ENCODE measurements at regions not wholly inside any gene's neighbourhood (a gene's known extent, or its start where the extent isn't known, plus 50 kb on each side); places are given as distances from the start of the nearest gene placed in this dataset.

- H3K9me3 Mint-ChIP-seq: peaks cover 2 to 3% of the 10 kb centered on the region in 2 experiments; a peak in 3 of 5 replicates
- Histone ChIP-seq H3T11ph (ENCODE audit: low read length) (no peak overlapping the region), H2AK5ac (ENCODE audit: insufficient read length, low read length) (no peak overlapping the region), H4K20me1 (ENCODE audit: control insufficient read depth, insufficient read depth, insufficient read length) (no peaks in the 10 kb centered on the region), H3K23ac (ENCODE audit: insufficient read length, low read depth, low read length) (no peak overlapping the region), H3K9me3 (ENCODE audit: control insufficient read depth, low read depth, low read length) (no peaks in the 10 kb centered on the region), H4K5ac (ENCODE audit: insufficient read length, low read depth, low read length) (no peak overlapping the region), H4K91ac (ENCODE audit: insufficient read length, low read depth, low read length) (no peak overlapping the region), H3K4me2 (ENCODE audit: insufficient read depth, insufficient read length, low read length) (no peak overlapping the region), H2BK120ac (ENCODE audit: low read depth, low read length, poor library complexity, severe bottlenecking) (no peak overlapping the region), H2BK20ac (ENCODE audit: low read depth, low read length, poor library complexity, severe bottlenecking) (no peak overlapping the region), H4K8ac (replicated peaks; ENCODE audit: insufficient read length, low read depth, low read length) (no peak overlapping the region), H3K4me1 (ENCODE audit: insufficient read depth, low read length) (no peaks in the 10 kb centered on the region; the same call in 1 of the 2 replicates), H3K18ac (ENCODE audit: insufficient read length, low read depth, low read length) (no peak overlapping the region), H3K27me3 (ENCODE audit: insufficient read depth, low read length) (no peaks in the 10 kb centered on the region), H3K14ac (ENCODE audit: insufficient read depth, low read length) (no peak overlapping the region), H3K56ac (ENCODE audit: insufficient read length, low read depth, low read length) (no peak overlapping the region), H2AFZ (ENCODE audit: low read length) (no peak overlapping the region), H2BK5ac (ENCODE audit: insufficient read length, low read length) (no peak overlapping the region), H3K79me2 (ENCODE audit: insufficient read depth, low read length) (no peaks in the 10 kb centered on the region), H3K23me2 (ENCODE audit: insufficient read length, low read depth, low read length, poor library complexity, severe bottlenecking) (no peaks in the 10 kb centered on the region), H3K4ac (ENCODE audit: low read depth, low read length) (no peak overlapping the region), H3K27ac (ENCODE audit: insufficient read length, low read depth, low read length) (no peak overlapping the region), H2BK15ac (ENCODE audit: low read depth, low read length) (no peak overlapping the region), H3K9ac (ENCODE audit: extremely low read depth, insufficient read length, low read length) (no peak overlapping the region), H2BK12ac (ENCODE audit: insufficient read length, low read depth, low read length) (no peak overlapping the region), H3K79me1 (ENCODE audit: insufficient read depth, low read depth, low read length, poor library complexity, severe bottlenecking) (no peaks in the 10 kb centered on the region)
- H3K4me1 Mint-ChIP-seq: peaks cover 14% of the 10 kb centered on the region in 2 experiments
- no CpG with 5 or more reads among the region's 2 CpGs for WGBS (ENCODE audit: extremely low coverage, insufficient read length, low lambda C conversion rate)
- H3K27me3 Mint-ChIP-seq (ENCODE audit: low read depth): no peaks in the 10 kb centered on the region
- TF ChIP-seq CTCF (conservative IDR thresholded peaks at IDR 0.05): no peak
- H3K4me3 Mint-ChIP-seq: no peak overlapping the region
- H3K27ac Mint-ChIP-seq: peak overlapping the region in 1 of 3 experiments; percentile 44; a peak in 1 of 7 replicates
- DNase-seq: no peak
- H3K36me3 Mint-ChIP-seq (ENCODE audit: insufficient read depth in 1 of 3, low read depth in 3 of 3): no peaks in the 10 kb centered on the region
Measured at GRCh38 chr4:19945501-19945900, 306.2 kb upstream of the SLIT2 start.
